ENCODE measurements at regions not wholly inside any gene's neighbourhood (a gene's known extent, or its start where the extent isn't known, plus 50 kb on each side); places are given as distances from the start of the nearest gene placed in this dataset.

GRCh38 chr11:37506531-37506930, 908.5 kb upstream of the RAG2 start:
- TF ChIP-seq TAF1 (IDR thresholded peaks at IDR 0.05; ENCODE audit: low read depth) (no peak), CTCF (IDR thresholded peaks at IDR 0.05; ENCODE audit: poor library complexity, severe bottlenecking) (no peak), MXI1 (conservative IDR thresholded peaks at IDR 0.05; ENCODE audit: poor library complexity, severe bottlenecking) (no peak), EP300 (conservative IDR thresholded peaks at IDR 0.05; ENCODE audit: poor library complexity, severe bottlenecking) (no peak)
